Endothelial cell of umbilical vein (primary cell): ENCODE measurements at regions not wholly inside any gene's neighbourhood (a gene's known extent, or its start where the extent isn't known, plus 50 kb on each side); places are given as distances from the start of the nearest gene placed in this dataset.

ENCODE experiments used
- BruUV-seq: library from RNA; stranded (reverse); fragments of 400-500 nt; replicated peaks from 2 replicates; lab custom pipeline; 2021; lab: Mats Ljungman, UMichigan
- CTCF ChIA-PET: fragments of 300-600, 350-600 bp; sonication (Branson Sonifier 250); formaldehyde crosslinking; loops from one replicate; lab custom pipeline; 2021; ENCODE audit warnings: antibody characterized with exemption, inconsistent platforms; lab: Charles Lee
- POLR2A ChIA-PET: fragments of 300-600, 350-600 bp; sonication (Branson Sonifier 250); formaldehyde crosslinking; loops from one replicate; lab custom pipeline; 2021; ENCODE audit warnings: antibody characterized with exemption, inconsistent platforms; lab: Charles Lee
- DNase-seq: peaks from one replicate; pipeline ENCODE4 v3.0.0-alpha.2; 2011; ENCODE audit warnings: low read depth, low spot score
- FAIRE-seq: peaks from 2 replicates; lab custom pipeline; 2011; peaks lifted over from hg19 to GRCh38; lab: Jason Lieb, UNC
- H2AFZ ChIP-seq: 2 replicates; pipeline ENCODE4 v1.6.0; 2012; ENCODE audit warnings: low read depth, low read length, control low read depth, inconsistent platforms
- H3K27ac ChIP-seq: 2 replicates; pipeline ENCODE4 v1.5.1; 2011; ENCODE audit warnings: low read depth, mild to moderate bottlenecking, control low read depth, low read length, moderate library complexity; ENCODE audit not compliant: insufficient read depth
- H3K27me3 ChIP-seq, 2 experiments: 2 replicates each; pipeline versions ENCODE4 v1.6.0 to v1.6.1; 2011; ENCODE audit warnings: low read length in 2 of 2, mixed read lengths in 1 of 2; ENCODE audit not compliant: control insufficient read depth in 2 of 2, insufficient read depth in 2 of 2
- H3K36me3 ChIP-seq, 2 experiments: 2 replicates in 1 of 2; 3 replicates in 1 of 2; pipeline ENCODE4 v1.5.1; 2011; ENCODE audit warnings: low read length in 2 of 2, mild to moderate bottlenecking in 1 of 2, moderate library complexity in 1 of 2; ENCODE audit not compliant: control insufficient read depth in 2 of 2, insufficient read depth in 2 of 2; ENCODE audit errors: extremely low read depth in 1 of 2
- H3K4me1 ChIP-seq: 3 replicates; pipeline ENCODE4 v1.5.1; 2011; ENCODE audit warnings: mild to moderate bottlenecking, low read length; ENCODE audit not compliant: control insufficient read depth, insufficient read depth; ENCODE audit errors: extremely low read depth
- H3K4me2 ChIP-seq: 2 replicates; pipeline ENCODE4 v1.6.1; 2011; ENCODE audit warnings: low read length, control low read depth, mixed read lengths; ENCODE audit not compliant: insufficient read depth
- H3K4me3 ChIP-seq, 3 experiments: fragments of 200-600 bp in 1 of 3; sonication (generic), shearing (Covaris generic) in 1 of 3; replicated peaks in 1 of 3; 2 replicates each; pipeline ENCODE4 v1.5.1; 2011 to 2016; ENCODE audit warnings: control low read depth in 3 of 3, low read length in 3 of 3, mild to moderate bottlenecking in 2 of 3, inconsistent platforms in 1 of 3, low read depth in 1 of 3, moderate library complexity in 1 of 3; ENCODE audit not compliant: insufficient read depth in 1 of 3
- H3K79me2 ChIP-seq: 2 replicates; pipeline ENCODE4 v1.6.0; 2012; ENCODE audit warnings: low read length, inconsistent platforms; ENCODE audit not compliant: control insufficient read depth, insufficient read depth
- H3K9ac ChIP-seq: replicated peaks from 2 replicates; pipeline ENCODE3; 2011; ENCODE audit warnings: low read length, control low read depth; ENCODE audit not compliant: insufficient read depth; ENCODE audit errors: extremely low read depth
- H3K9me1 ChIP-seq: replicated peaks from 3 replicates; pipeline ENCODE4 v1.6.0; 2011; ENCODE audit warnings: mild to moderate bottlenecking, low read length; ENCODE audit not compliant: control insufficient read depth, insufficient read depth; ENCODE audit errors: extremely low read depth
- H3K9me3 ChIP-seq: replicated peaks from 2 replicates; pipeline ENCODE4 v1.5.1; 2012; ENCODE audit warnings: low read length, inconsistent platforms; ENCODE audit not compliant: control insufficient read depth, insufficient read depth
- H4K20me1 ChIP-seq: replicated peaks from 2 replicates; pipeline ENCODE3; 2011; ENCODE audit warnings: mild to moderate bottlenecking, low read length; ENCODE audit not compliant: control insufficient read depth, insufficient read depth; ENCODE audit errors: extremely low read depth
- EZH2 ChIP-seq: IDR thresholded peaks from 2 replicates; pipeline ENCODE4 v1.6.1; 2012; ENCODE audit warnings: borderline replicate concordance, low read depth, mild to moderate bottlenecking, moderate library complexity, low read length, inconsistent platforms; ENCODE audit not compliant: severe bottlenecking
- FOS ChIP-seq: IDR thresholded peaks from 2 replicates; pipeline ENCODE4 v1.6.1; 2011; ENCODE audit warnings: mild to moderate bottlenecking, low read length, moderate library complexity, borderline replicate concordance; ENCODE audit not compliant: insufficient read depth
- GATA2 ChIP-seq: IDR thresholded peaks from 2 replicates; pipeline ENCODE4 v1.7.0; 2011; ENCODE audit warnings: low read depth, mild to moderate bottlenecking, moderate library complexity, mixed read lengths, low read length; ENCODE audit not compliant: insufficient read length, insufficient read depth
- JUN ChIP-seq: IDR thresholded peaks from 2 replicates; pipeline ENCODE4 v1.6.1; 2011; ENCODE audit warnings: borderline replicate concordance, low read depth; ENCODE audit not compliant: insufficient read length, insufficient read depth
- MYC ChIP-seq: IDR thresholded peaks from one replicate; pipeline ENCODE4 v1.6.1; 2011; ENCODE audit warnings: mild to moderate bottlenecking, low read depth, low read length
- POLR2A ChIP-seq: IDR thresholded peaks from 2 replicates; pipeline ENCODE4 v1.6.1; 2012; ENCODE audit warnings: low read depth, mild to moderate bottlenecking, control low read depth, low read length
- POLR2AphosphoS5 ChIP-seq: IDR thresholded peaks from 2 replicates; pipeline ENCODE4 v1.6.1; 2012; ENCODE audit warnings: low read depth, mild to moderate bottlenecking, control low read depth, low read length, moderate library complexity; ENCODE audit not compliant: insufficient read depth
- dilution Hi-C: fragments of 300-500 bp; cut with MboI; formaldehyde crosslinking; loops from one replicate; pipeline ENCODE4 v1.15.0; 2019; ENCODE audit warnings: low sequenced_read_pairs; ENCODE audit not compliant: extremely low pct_ligation_motif_present
- intact Hi-C: fragments of 100-400 bp; cut with micrococcal nuclease; formaldehyde crosslinking; loops from one replicate; pipeline ENCODE4 v1.10.0; 2022
- TF ChIP-seq, protein P1 (sequence below): IDR thresholded peaks from 2 replicates; pipeline ENCODE4 v1.6.1; 2011; ENCODE audit not compliant: insufficient read depth, insufficient read length
- TF ChIP-seq, protein P2 (sequence below), 2 donors: IDR thresholded peaks; 1 replicate in 1 of 2; 2 replicates in 1 of 2; pipeline ENCODE4 v1.5.1; 2011; ENCODE audit warnings: low read length in 2 of 2, mild to moderate bottlenecking in 2 of 2, moderate library complexity in 2 of 2, control low read depth in 1 of 2, inconsistent platforms in 1 of 2, low read depth in 1 of 2; ENCODE audit not compliant: insufficient read depth in 1 of 2; ENCODE audit errors: extremely low read depth in 1 of 2

DNA sequence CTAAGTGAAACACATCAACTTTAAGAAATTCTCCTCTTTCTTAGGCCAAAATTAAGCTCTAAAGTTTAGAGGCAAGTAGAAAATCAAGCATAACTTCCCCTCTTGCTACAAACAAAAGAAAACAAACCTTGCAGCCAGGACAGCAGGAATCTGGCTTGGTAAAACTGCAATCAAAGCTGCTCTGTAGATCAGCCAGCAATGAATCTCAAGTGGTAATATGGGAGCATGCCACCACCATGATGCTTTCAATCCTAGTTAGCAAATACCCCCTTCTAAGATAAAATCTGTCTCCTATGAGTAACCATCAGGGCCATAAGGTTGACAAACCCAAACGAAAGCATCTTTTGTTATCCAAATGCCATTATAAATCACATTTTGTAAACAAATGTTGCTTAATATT lies 208.3 kb upstream of the PLSCR5 start:
- no peaks in the 10 kb centered on the region for H4K20me1 ChIP-seq
- no peak overlapping the region for H3K4me2 ChIP-seq
- no TSS peak for BruUV-seq
- no peak overlapping the region for H2AFZ ChIP-seq
- no peaks in the 10 kb centered on the region for H3K27me3 ChIP-seq
- no peaks in the 10 kb centered on the region for H3K79me2 ChIP-seq
- dilution Hi-C loops (no loop called here), intact Hi-C loops (loop anchor here (10.0 kb wide), 1 partner anchor 801 kb away; no protein-coding TSS in a partner anchor)
- POLR2A ChIA-PET, result no interaction called here
- DNase-seq, result no peak
- no peak overlapping the region for H3K9ac ChIP-seq
- no peak for FAIRE-seq
- CTCF ChIA-PET, result interaction anchor here (0.9 to 1.4 kb wide), 2 partner anchors 10 to 11 kb away, joined by 3 to 4 read pairs; no protein-coding TSS in a partner anchor
- TF ChIP-seq POLR2A (no peak), POLR2AphosphoS5 (no peak), GATA2 (no peak), EZH2 (no peak), FOS (no peak), JUN (no peak), MYC (no peak)
- TF ChIP-seq, protein P1, sequence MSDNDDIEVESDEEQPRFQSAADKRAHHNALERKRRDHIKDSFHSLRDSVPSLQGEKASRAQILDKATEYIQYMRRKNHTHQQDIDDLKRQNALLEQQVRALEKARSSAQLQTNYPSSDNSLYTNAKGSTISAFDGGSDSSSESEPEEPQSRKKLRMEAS, result no peak
- TF ChIP-seq, protein P2, sequence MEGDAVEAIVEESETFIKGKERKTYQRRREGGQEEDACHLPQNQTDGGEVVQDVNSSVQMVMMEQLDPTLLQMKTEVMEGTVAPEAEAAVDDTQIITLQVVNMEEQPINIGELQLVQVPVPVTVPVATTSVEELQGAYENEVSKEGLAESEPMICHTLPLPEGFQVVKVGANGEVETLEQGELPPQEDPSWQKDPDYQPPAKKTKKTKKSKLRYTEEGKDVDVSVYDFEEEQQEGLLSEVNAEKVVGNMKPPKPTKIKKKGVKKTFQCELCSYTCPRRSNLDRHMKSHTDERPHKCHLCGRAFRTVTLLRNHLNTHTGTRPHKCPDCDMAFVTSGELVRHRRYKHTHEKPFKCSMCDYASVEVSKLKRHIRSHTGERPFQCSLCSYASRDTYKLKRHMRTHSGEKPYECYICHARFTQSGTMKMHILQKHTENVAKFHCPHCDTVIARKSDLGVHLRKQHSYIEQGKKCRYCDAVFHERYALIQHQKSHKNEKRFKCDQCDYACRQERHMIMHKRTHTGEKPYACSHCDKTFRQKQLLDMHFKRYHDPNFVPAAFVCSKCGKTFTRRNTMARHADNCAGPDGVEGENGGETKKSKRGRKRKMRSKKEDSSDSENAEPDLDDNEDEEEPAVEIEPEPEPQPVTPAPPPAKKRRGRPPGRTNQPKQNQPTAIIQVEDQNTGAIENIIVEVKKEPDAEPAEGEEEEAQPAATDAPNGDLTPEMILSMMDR (IDR thresholded peaks at IDR 0.05; ENCODE audit: extremely low read depth in 1 of 2, insufficient read depth in 1 of 2, low read depth in 1 of 2, low read length in 2 of 2), result no peak
- no peaks in the 10 kb centered on the region for H3K4me1 ChIP-seq
- H3K4me3 ChIP-seq, result no peak overlapping the region
- no peaks in the 10 kb centered on the region for H3K9me3 ChIP-seq
- H3K36me3 ChIP-seq, result no peaks in the 10 kb centered on the region
- H3K27ac ChIP-seq, result no peak overlapping the region
- H3K9me1 ChIP-seq, result no peaks in the 10 kb centered on the region
